ENCODE measurements at regions not wholly inside any gene's neighbourhood (a gene's known extent, or its start where the extent isn't known, plus 50 kb on each side); places are given as distances from the start of the nearest gene placed in this dataset.

DNA sequence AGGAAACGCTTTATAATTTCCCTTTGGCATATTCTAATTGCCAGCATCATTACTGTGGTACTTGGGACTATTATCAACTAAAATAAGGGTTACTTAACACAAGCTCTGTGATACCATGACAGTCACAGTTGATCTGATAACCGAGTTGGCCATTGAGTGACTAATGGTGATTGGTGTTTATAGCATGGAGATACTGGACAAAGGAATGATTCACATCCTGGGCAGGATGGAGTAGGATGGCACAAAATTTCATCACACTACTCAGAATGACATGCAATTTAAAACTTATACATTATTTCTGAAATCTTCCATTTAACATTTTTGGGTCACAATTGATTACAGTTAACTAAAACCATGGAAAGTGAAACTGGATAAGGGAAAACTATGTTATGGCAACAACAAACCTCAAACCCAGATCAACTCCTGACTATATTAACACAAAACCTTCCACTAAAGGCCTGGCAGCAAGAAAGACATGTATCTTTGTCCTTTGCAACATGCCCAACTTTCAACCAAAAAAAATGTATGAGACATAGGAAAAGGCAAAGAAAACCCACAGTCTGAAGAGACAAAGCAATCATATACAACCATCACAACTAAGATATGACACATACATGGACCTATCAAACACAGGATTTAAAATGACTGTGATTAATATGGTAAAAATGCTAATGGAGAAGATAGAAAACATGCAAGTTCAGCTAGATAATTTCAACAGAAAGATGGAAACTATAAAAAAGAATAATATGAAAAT lies 208.5 kb upstream of the NRP1 start:
- TF ChIP-seq CTCF (IDR thresholded peaks at IDR 0.05; ENCODE audit: low read length) (no peak), EZH2 (IDR thresholded peaks at IDR 0.05; ENCODE audit: borderline replicate concordance, low read length) (no peak)

Measured in OCI-LY1 (cell line).